ENCODE measurements at regions not wholly inside any gene's neighbourhood (a gene's known extent, or its start where the extent isn't known, plus 50 kb on each side); places are given as distances from the start of the nearest gene placed in this dataset.

DNA sequence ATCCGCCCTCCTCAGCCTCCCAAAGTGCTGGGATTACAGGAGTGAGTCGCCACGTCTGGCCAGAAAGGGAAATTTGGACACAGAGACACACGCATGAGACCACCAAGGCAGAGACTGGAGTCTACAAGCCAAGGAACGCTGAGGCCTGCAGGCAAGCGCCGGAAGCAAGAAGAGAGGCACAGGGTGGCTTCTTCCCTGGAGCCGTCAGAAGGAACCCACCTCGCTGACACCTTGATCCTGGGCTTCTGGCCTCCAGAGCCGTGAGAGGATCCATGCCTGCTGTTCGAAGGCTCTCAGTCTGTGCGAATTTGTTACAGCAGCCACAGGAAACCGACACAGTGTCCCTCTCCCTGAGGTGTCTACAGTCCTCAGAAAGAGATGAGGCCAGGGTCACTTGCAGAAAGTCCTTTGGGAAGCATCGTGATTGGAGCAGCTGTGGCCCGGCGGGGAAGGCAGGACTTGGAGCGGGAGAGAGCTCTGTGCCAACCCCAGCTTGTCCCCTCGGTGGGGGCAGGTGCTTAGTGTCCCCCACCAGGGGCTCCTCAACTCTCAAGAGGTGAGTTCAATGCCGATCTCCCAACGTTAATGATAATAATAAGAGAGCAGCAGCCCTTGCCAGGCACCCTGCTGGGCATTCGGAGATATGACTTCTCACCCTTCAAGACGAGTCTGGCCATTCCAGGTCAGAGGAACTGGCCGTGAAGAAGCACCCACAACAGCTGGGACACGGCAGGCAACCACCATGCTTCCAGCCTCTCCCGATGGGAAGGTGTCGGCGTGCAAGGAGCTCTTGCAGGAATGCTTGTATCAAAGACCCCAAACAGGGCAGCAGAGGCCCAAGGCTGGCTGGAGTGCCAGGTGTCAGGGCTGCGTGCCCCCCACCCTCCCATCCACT is 68.4 kb upstream of the TNRC6C start:
- TF ChIP-seq, protein P1, sequence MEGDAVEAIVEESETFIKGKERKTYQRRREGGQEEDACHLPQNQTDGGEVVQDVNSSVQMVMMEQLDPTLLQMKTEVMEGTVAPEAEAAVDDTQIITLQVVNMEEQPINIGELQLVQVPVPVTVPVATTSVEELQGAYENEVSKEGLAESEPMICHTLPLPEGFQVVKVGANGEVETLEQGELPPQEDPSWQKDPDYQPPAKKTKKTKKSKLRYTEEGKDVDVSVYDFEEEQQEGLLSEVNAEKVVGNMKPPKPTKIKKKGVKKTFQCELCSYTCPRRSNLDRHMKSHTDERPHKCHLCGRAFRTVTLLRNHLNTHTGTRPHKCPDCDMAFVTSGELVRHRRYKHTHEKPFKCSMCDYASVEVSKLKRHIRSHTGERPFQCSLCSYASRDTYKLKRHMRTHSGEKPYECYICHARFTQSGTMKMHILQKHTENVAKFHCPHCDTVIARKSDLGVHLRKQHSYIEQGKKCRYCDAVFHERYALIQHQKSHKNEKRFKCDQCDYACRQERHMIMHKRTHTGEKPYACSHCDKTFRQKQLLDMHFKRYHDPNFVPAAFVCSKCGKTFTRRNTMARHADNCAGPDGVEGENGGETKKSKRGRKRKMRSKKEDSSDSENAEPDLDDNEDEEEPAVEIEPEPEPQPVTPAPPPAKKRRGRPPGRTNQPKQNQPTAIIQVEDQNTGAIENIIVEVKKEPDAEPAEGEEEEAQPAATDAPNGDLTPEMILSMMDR (IDR thresholded peaks at IDR 0.05): no peak
- TF ChIP-seq POLR2A (IDR thresholded peaks at IDR 0.05): no peak

All from vagina (tissue), 2 donors.